ENCODE measurements at regions not wholly inside any gene's neighbourhood (a gene's known extent, or its start where the extent isn't known, plus 50 kb on each side); places are given as distances from the start of the nearest gene placed in this dataset.

DNA sequence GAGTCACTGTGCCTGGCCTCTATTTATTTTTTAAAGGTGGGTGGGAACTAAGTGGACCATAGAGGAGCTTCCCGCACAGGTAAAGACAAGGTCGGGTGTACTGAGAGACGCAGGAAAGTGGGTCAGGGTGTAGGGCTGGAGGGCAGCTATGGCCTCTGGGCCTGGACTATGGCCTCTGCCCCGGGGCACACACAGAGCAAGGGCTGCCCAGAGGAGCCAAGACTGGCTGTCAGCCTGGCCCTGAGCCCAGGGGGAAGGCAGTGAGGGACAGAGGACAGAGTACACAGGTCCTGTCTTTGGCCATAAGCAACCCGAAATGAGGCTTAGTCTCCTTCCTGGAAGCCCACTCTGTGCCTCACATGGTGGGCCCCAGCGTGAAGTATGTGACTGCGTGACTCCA, 102.1 kb upstream of the PRB2 start:
- H2BK5ac ChIP-seq (ENCODE audit: insufficient read length, low read length): no peak overlapping the region
- no peak overlapping the region for H2BK120ac ChIP-seq (ENCODE audit: low read depth, low read length, poor library complexity, severe bottlenecking)
- peaks cover 8 to 10% of the 10 kb centered on the region in 2 experiments for H3K4me1 Mint-ChIP-seq
- no peaks in the 10 kb centered on the region for H3K36me3 Mint-ChIP-seq (ENCODE audit: insufficient read depth in 1 of 3, low read depth in 3 of 3)
- no peak overlapping the region for H4K91ac ChIP-seq (ENCODE audit: insufficient read length, low read depth, low read length)
- H3K9ac ChIP-seq (ENCODE audit: extremely low read depth, insufficient read length, low read length): no peak overlapping the region
- H2BK12ac ChIP-seq (ENCODE audit: insufficient read length, low read depth, low read length): no peak overlapping the region
- H3T11ph ChIP-seq (ENCODE audit: low read length): no peak overlapping the region
- H2BK20ac ChIP-seq (ENCODE audit: low read depth, low read length, poor library complexity, severe bottlenecking): no peak overlapping the region
- H3K4me3 Mint-ChIP-seq: no peak overlapping the region
- no peaks in the 10 kb centered on the region; a peak in 2 of 5 replicates for H3K9me3 Mint-ChIP-seq
- DNase-seq: no peak
- no peaks in the 10 kb centered on the region for H3K9me3 ChIP-seq (ENCODE audit: control insufficient read depth, low read depth, low read length)
- no peak overlapping the region for H3K4me2 ChIP-seq (ENCODE audit: insufficient read depth, insufficient read length, low read length)
- H3K27me3 ChIP-seq (ENCODE audit: insufficient read depth, low read length): no peaks in the 10 kb centered on the region; the same call in 1 of the 2 replicates
- TF ChIP-seq CTCF (conservative IDR thresholded peaks at IDR 0.05): no peak
- H3K56ac ChIP-seq (ENCODE audit: insufficient read length, low read depth, low read length): no peak overlapping the region
- H2AK5ac ChIP-seq (ENCODE audit: insufficient read length, low read length): no peak overlapping the region
- H4K20me1 ChIP-seq (ENCODE audit: control insufficient read depth, insufficient read depth, insufficient read length): no peaks in the 10 kb centered on the region
- H2BK15ac ChIP-seq (ENCODE audit: low read depth, low read length): no peak overlapping the region
- no peaks in the 10 kb centered on the region for H3K79me1 ChIP-seq (ENCODE audit: insufficient read depth, low read depth, low read length, poor library complexity, severe bottlenecking)
- no peak overlapping the region for H3K27ac Mint-ChIP-seq
- H2AFZ ChIP-seq (ENCODE audit: low read length): no peak overlapping the region
- H4K5ac ChIP-seq (ENCODE audit: insufficient read length, low read depth, low read length): no peak overlapping the region
- H3K18ac ChIP-seq (ENCODE audit: insufficient read length, low read depth, low read length): no peak overlapping the region
- no peak overlapping the region for H3K4ac ChIP-seq (ENCODE audit: low read depth, low read length)
- H3K27ac ChIP-seq (ENCODE audit: insufficient read length, low read depth, low read length): no peak overlapping the region
- no peaks in the 10 kb centered on the region for H3K23me2 ChIP-seq (ENCODE audit: insufficient read length, low read depth, low read length, poor library complexity, severe bottlenecking)
- no peak overlapping the region for H3K23ac ChIP-seq (ENCODE audit: insufficient read length, low read depth, low read length)
- H4K8ac ChIP-seq (replicated peaks; ENCODE audit: insufficient read length, low read depth, low read length): no peak overlapping the region
- no peaks in the 10 kb centered on the region for H3K4me1 ChIP-seq (ENCODE audit: insufficient read depth, low read length)
- no CpG with 5 or more reads among the region's 7 CpGs for WGBS (ENCODE audit: extremely low coverage, insufficient read length, low lambda C conversion rate)
- no peak overlapping the region for H3K14ac ChIP-seq (ENCODE audit: insufficient read depth, low read length)
- no peaks in the 10 kb centered on the region for H3K79me2 ChIP-seq (ENCODE audit: insufficient read depth, low read length)
- peaks cover 52% of the 10 kb centered on the region for H3K27me3 Mint-ChIP-seq (ENCODE audit: low read depth)
